Activated CD8-positive, alpha-beta memory T cell treated with anti-CD3 and anti-CD28 coated beads, Interleukin-2, amount 50 U/mL, for 4 hours (primary cell): ENCODE measurements at regions not wholly inside any gene's neighbourhood (a gene's known extent, or its start where the extent isn't known, plus 50 kb on each side); places are given as distances from the start of the nearest gene placed in this dataset.
"Not testable (repeated sequence)": the region's sequence is repeated elsewhere in the genome, so short reads cannot be mapped to it uniquely, and the experiment has no call there.

ENCODE experiments used
- DNase-seq: peaks from one replicate; pipeline ENCODE4 v3.0.0-alpha.2; 2020

DNA sequence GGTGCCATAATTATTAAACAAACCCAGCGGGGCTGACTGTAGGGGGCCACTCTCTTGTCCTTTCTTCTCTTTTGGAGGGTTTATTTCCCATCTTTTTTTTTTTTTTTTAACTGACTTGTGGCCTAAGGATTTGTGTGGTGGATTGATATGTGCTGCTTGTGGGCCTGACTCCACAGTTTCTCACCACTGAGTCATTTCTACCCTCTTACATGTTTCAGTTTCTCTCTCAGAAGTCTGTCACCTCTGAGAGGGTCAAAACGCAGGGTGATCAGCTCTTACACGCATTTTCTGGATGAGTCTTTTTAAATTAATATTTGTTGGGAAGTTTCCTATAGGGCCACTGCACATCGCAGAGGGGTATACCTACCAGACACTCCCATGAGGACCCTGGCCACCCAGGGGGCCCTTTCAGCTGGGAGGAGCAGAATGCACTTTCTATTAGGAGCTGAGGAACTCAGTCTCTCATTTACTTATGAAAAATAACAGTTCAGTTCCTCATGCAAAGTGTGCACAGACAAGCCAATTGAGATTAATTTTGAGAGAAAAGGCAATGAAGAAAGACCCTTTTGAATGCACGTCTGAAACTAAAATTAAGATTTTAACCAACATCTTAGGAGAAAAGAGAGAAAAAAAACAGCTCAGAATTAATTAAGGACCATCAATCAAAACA lies 407.9 kb downstream of the TECRL start:
- no peak for DNase-seq

DNA sequence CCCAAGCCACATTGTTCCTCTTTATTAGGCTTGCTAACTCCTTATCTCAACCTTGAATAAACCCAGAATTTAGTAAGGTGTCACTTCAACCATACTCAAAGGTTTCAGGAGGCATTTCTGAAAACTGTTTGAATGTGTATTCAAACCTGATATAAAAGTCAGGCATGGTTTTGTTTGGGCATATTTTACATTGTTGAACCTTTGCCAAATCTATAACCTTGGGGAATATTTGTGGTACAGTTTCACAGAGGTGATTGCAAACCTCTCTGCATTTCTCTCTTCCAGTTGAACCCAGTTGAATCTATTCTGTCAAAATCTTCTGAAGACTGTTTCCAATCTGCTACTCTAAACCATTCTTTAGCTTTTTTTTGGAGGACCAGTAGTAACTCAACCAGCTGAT lies 409.0 kb downstream of the TECRL start:
- no peak for DNase-seq

GRCh38 chr4:63986253-63986652 lies 423.0 kb downstream of the TECRL start:
- no peak for DNase-seq

DNA sequence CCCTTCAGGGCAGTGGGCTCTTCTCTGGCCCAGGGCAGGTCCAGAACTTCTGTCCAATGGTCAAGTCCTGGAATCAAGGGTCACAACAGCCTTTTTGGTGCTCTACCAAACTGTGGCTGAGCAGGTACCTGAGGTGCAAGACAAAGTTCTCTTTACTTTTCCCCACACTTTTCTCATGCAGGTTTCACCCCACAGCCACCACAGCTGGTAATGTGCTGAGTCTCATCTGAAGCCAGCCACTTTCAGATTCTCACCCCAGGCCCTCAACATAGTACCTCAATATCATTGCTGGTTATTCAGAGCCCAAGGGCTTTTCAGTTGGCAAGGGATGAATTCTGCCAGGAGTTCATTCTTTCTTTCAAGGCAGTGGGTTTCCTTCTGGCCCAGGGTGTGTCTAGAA lies 426.0 kb downstream of the TECRL start:
- DNase-seq, result no peak

DNA sequence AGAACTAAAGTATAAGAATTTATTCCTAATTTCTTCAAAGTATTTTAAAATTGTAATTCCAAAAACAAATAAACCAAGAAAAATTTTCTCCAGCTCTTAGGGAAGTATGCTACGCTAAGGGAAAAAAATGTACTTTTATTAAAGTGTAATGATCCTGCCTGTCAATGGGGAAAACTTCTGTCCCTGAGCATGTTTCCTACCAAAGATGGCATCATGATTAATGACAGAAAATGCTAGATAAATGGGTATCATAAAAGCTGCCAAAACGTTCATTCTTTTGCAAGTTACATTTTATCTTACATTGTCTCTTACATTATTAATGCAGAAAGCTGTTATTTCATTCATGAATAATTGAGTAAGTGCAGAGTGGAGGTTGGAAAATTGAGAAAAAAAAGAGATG lies 443.4 kb downstream of the TECRL start:
- DNase-seq, result no peak

- DNase-seq, result not testable (repeated sequence)
Observed at GRCh38 chr4:63942706-63943286, 466.5 kb downstream of the TECRL start.

DNA sequence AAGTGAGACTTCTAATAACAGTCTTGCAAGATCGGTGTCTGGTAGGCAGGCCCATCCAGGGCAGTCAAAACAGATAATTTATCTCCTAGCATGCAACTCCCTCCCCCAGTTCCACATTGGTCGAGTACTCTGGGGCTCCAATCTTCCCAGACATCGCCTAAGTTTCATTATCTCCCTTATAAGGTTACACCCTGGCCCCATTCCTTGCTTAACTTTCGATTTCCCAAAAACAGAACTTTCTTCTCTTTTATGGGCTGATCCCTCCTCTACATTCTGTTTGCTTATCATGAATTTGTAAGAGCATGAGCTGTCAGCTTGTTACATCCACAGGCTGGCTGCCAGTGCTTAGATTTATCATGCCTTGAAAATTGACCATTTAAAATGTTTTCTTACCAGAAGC lies 471.3 kb downstream of the TECRL start:
- DNase-seq, result no peak

DNA sequence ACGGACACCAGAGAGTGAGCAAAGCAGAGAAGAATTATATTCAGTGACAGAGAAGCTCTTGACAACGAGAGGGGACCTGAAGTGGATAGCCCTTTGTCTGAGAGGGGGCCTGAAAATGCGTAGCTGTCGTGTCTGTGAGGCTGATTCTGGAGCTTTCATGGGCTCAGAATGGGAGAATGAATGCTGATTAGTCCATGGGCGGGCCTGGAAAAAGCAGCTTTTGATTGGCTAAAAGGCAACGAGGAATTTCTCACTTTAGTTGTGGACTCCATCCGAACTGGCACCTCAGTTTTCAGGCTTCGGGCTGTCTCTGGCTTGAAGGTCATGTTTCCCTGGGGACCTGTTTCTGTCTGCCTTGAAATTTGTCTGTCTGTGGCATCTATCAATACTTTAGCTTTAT lies 487.1 kb downstream of the TECRL start:
- no peak for DNase-seq

DNA sequence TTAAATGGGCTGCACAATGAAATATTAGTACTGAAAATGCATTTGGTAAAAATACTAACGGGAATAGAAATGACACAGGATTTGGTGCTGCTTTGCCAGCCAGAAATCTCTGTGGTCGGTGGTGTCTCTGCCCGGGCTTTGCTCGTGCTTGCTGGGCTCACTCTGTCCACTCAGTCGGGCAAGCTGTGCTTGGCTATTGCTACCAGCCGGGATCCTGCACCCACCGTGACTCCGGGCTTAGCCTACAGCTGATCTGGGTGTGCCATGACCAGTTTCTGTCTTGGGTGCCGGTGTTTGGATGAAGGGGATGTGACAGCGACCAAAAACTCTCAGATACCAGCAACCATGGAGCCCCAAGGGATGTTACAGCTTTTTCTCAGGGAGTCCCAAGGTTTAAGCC lies 487.7 kb downstream of the TECRL start:
- DNase-seq, result no peak

DNA sequence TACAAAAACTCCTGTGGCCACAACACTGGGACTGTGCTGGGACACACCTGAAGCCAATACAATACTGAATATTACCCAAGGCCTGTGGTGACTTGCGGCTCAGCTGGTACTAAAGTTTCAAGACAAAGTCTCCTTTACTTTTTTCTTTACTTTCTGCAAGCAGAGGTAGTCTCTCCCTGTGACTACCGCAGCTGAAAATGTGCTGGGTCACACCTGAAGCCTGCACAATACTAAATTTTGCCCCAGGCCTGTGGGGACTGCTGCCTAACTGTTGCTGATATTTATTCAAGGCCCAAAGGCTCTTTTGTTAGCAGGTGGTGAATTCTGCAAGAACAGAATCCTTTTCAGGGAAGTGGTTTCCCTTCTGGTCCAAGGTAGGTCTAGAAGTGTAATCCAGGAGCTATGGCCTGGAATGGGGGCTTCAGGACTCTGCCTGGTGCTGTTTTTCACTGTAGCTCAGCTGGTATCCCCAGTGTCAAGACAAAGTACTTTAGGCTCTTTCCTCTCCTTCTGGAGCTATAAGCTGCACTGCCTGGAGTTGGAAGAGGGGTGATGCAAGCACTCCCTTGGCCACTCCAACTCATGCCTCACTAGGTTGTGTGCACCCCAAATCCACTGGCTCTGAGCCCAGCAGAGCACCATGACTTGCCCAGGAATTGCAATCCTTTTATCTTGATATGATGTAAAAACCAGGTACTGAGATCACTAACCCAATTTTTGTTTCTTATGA lies 489.4 kb downstream of the TECRL start:
- DNase-seq, result no peak

GRCh38 chr4:63906660-63907183 lies 502.5 kb downstream of the TECRL start:
- no peak for DNase-seq

- no peak for DNase-seq
Observed at GRCh38 chr4:63904201-63904600, 505.0 kb downstream of the TECRL start.

DNA sequence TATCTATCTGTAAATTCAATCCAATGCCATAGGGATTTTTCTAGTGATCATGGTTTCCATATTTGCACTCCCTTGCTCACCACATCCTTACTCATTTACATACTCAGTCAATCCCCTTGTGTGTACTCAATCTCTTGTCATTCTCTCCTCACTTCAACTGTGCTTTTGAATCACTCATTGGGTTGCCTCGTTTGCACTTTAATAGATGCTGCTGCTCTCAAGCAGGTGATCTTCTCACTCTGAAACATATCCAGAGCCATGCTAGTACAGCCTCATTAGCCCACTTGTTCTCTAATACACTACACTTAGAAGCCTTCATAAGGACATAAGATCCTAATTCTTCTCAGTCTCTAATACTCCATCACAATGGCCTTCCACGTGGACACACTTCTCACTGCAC lies 507.9 kb downstream of the TECRL start:
- DNase-seq, result no peak

GRCh38 chr4:63898961-63899360 lies 510.3 kb downstream of the TECRL start:
- no peak for DNase-seq

- no peak for DNase-seq
Observed at GRCh38 chr4:63894161-63894560, 515.1 kb downstream of the TECRL start.

GRCh38 chr4:63869370-63869769 lies 539.9 kb downstream of the TECRL start:
- DNase-seq, result no peak

- no peak for DNase-seq
Observed at GRCh38 chr4:63851496-63851895, 557.8 kb downstream of the TECRL start.

GRCh38 chr4:63841266-63841665 lies 568.0 kb downstream of the TECRL start:
- DNase-seq, result no peak

- DNase-seq, result no peak
Observed at GRCh38 chr4:63831590-63832155, 577.6 kb downstream of the TECRL start.

- DNase-seq, result no peak
Observed at GRCh38 chr4:63817196-63817865, 591.9 kb downstream of the TECRL start.

- no peak for DNase-seq
Observed at GRCh38 chr4:63814171-63814964, 594.9 kb downstream of the TECRL start.

DNA sequence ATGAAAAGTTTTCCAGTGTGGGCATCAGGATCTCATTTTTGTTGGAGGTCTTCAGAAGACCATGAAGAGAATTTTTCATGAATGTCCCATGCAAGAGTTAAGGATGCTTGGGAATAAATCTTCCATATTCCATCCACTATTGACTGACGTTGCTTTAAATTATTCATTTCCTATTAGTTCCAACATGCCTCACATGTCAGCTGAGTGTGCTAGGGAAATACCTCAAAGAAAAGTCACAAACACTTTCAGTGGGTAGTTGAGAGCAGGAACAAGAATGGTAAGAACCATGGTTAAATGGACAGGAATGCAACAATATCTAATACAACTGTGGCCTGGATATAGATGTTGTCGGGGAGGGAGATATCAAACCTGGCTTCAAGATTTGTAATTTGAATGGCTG lies 610.1 kb downstream of the TECRL start:
- no peak for DNase-seq
